Left lung (tissue), 4 donors: ENCODE measurements at regions not wholly inside any gene's neighbourhood (a gene's known extent, or its start where the extent isn't known, plus 50 kb on each side); places are given as distances from the start of the nearest gene placed in this dataset.

Experiments used
- ATAC-seq: fragments of 200-7000 bp; cut with Tn5 transposase; one replicate; pipeline ENCODE4 v1.9.1; 2020; ENCODE audit warnings: moderate library complexity
- DNase-seq, 4 donors: peaks; one replicate each; pipeline ENCODE4 v3.0.0-alpha.2; 2013 to 2020
- H3K27ac ChIP-seq, 2 donors: fragments of 200-600 bp; sonication (generic) in 1 of 2; one replicate each; pipeline versions ENCODE4 v1.5.0 to v1.8.0; 2020 to 2021
- H3K27me3 ChIP-seq, 2 donors: fragments of 200-600 bp; sonication (generic) in 1 of 2; one replicate each; pipeline versions ENCODE4 v1.5.0 to v1.8.0; 2020 to 2021
- H3K36me3 ChIP-seq, 2 donors: fragments of 200-600 bp; sonication (generic) in 1 of 2; one replicate each; pipeline versions ENCODE4 v1.5.0 to v1.8.0; 2020 to 2021
- H3K4me1 ChIP-seq, 2 donors: fragments of 200-600 bp; one replicate each; pipeline ENCODE4 v1.8.0; 2021
- H3K4me3 ChIP-seq, 2 donors: fragments of 200-600 bp; sonication (generic) in 1 of 2; one replicate each; pipeline versions ENCODE4 v1.5.0 to v1.8.0; 2020 to 2021; ENCODE audit warnings: mild to moderate bottlenecking in 1 of 2
- H3K9me3 ChIP-seq, 2 donors: fragments of 200-600 bp; sonication (generic) in 1 of 2; one replicate each; pipeline versions ENCODE4 v1.5.0 to v1.8.0; 2020 to 2021
- CTCF ChIP-seq, 2 donors: fragments of 200-600 bp; sonication (generic) in 1 of 2; IDR thresholded peaks; one replicate each; pipeline versions ENCODE4 v1.5.0 to v1.8.0; 2021; ENCODE audit warnings: antibody characterized with exemption in 2 of 2
- intact Hi-C, 2 donors: fragments of 100-400 bp; cut with DNase I; formaldehyde crosslinking; loops; one replicate each; pipeline versions ENCODE4 v1.11.2 to v1.14.2; 2022
- donor health status: DM: no; HTN: yes; CAD: no.
- donor health status: DM: no; HTN: no; CAD: no.

- Histone ChIP-seq H3K27me3 (no peaks in the 10 kb centered on the region), H3K4me1 (peaks cover 0 to 5% of the 10 kb centered on the region in 2 donors), H3K36me3 (no peaks in the 10 kb centered on the region), H3K27ac (no peak overlapping the region), H3K4me3 (no peak overlapping the region), H3K9me3 (no peaks in the 10 kb centered on the region)
- no peak for DNase-seq
- no peak for TF ChIP-seq CTCF (IDR thresholded peaks at IDR 0.05)
- intact Hi-C loops: no loop called here
- no peak for ATAC-seq
These were observed 69.3 kb upstream of the SYT6 start for GRCh38 chr1:114222920-114223319.

DNA sequence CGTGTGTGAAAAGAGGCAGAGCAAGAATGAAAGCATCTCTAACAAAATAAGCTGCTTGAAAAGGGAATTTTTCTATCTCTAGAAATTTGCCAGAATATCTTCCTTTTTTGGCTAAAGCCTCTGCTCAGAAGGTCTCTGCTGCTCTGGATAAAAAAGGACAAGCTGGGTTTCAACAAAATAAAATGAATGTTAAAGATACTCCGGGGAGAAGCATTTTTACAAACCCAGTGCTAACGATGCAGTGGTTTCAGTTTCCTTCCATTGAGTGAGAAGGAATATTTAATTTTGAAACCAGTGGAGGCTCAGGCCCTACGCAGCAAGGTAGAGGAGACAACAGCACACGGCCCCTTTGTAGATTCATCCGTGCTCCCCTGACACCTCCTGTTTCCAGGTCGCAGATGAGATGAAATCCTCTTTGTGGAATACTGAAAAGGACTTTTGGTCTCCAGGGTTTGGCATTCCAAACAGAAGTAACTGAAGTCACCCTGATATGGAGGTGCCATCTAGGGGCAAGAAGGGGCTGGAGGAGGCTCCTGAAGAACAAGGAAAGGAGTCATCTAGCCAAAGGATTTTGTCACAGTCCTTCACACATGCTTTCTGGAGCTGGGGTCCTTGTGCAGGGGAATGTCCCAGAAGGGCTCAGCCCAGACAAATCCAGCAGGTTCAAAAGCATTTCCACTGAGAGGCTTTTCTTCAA, 65.7 kb upstream of the SYT6 start:
- H3K27ac ChIP-seq: no peak overlapping the region
- intact Hi-C loops: no loop called here

GRCh38 chr1:114218361-114219171, 64.9 kb upstream of the SYT6 start:
- ATAC-seq (no peak), DNase-seq (no peak)
- no peaks in the 10 kb centered on the region for H3K9me3 ChIP-seq
- no peak overlapping the region for H3K27ac ChIP-seq
- H3K36me3 ChIP-seq: no peaks in the 10 kb centered on the region
- TF ChIP-seq CTCF (IDR thresholded peaks at IDR 0.05): no peak
- no peaks in the 10 kb centered on the region for H3K4me1 ChIP-seq
- H3K4me3 ChIP-seq: no peak overlapping the region
- peaks cover 0 to 4% of the 10 kb centered on the region in 2 donors for H3K27me3 ChIP-seq
- intact Hi-C loops: no loop called here

More for the DNA sequence above, 65.7 kb upstream of the SYT6 start:
- H3K27me3 ChIP-seq: peaks cover 0 to 2% of the 10 kb centered on the region in 2 donors
- ATAC-seq: peak; percentile 25
- no peak for DNase-seq
- no peaks in the 10 kb centered on the region for H3K36me3 ChIP-seq
- no peaks in the 10 kb centered on the region for H3K9me3 ChIP-seq
- no peak overlapping the region for H3K4me3 ChIP-seq
- H3K4me1 ChIP-seq: peaks cover 0 to 5% of the 10 kb centered on the region in 2 donors
- TF ChIP-seq CTCF (IDR thresholded peaks at IDR 0.05): no peak

GRCh38 chr1:114216431-114217173, 62.9 kb upstream of the SYT6 start:
- intact Hi-C loops: no loop called here
- H3K4me1 ChIP-seq: no peaks in the 10 kb centered on the region
- no peak for DNase-seq
- no peak overlapping the region for H3K27ac ChIP-seq
- no peak for ATAC-seq
- H3K27me3 ChIP-seq: peaks cover 0 to 4% of the 10 kb centered on the region in 2 donors
- TF ChIP-seq CTCF (IDR thresholded peaks at IDR 0.05): no peak
- H3K4me3 ChIP-seq: no peak overlapping the region
- no peaks in the 10 kb centered on the region for H3K36me3 ChIP-seq
- H3K9me3 ChIP-seq: no peaks in the 10 kb centered on the region

GRCh38 chr1:114215436-114215835, 61.8 kb upstream of the SYT6 start:
- no peak for DNase-seq
- Histone ChIP-seq H3K4me3 (no peak overlapping the region), H3K9me3 (no peaks in the 10 kb centered on the region), H3K36me3 (no peaks in the 10 kb centered on the region), H3K27me3 (peaks cover 0 to 4% of the 10 kb centered on the region in 2 donors), H3K27ac (no peak overlapping the region), H3K4me1 (no peaks in the 10 kb centered on the region)
- no peak for TF ChIP-seq CTCF (IDR thresholded peaks at IDR 0.05)
- intact Hi-C loops: no loop called here
- ATAC-seq: no peak
